HL-60 (cell line): ENCODE measurements at regions not wholly inside any gene's neighbourhood (a gene's known extent, or its start where the extent isn't known, plus 50 kb on each side); places are given as distances from the start of the nearest gene placed in this dataset.

Experiments
- GABPA ChIP-seq: IDR thresholded peaks from 2 replicates; pipeline ENCODE4 v1.6.1; 2012; ENCODE audit warnings: low read depth
- TF ChIP-seq, protein P1 (sequence below): IDR thresholded peaks from one replicate; pipeline ENCODE4 v1.5.1; 2011; ENCODE audit warnings: low read length, control low read depth, inconsistent platforms; ENCODE audit not compliant: insufficient read depth
- TF ChIP-seq, protein P2 (sequence below): IDR thresholded peaks from 2 replicates; pipeline ENCODE4 v1.6.1; 2012; ENCODE audit warnings: low read depth; ENCODE audit not compliant: insufficient replicate concordance

DNA sequence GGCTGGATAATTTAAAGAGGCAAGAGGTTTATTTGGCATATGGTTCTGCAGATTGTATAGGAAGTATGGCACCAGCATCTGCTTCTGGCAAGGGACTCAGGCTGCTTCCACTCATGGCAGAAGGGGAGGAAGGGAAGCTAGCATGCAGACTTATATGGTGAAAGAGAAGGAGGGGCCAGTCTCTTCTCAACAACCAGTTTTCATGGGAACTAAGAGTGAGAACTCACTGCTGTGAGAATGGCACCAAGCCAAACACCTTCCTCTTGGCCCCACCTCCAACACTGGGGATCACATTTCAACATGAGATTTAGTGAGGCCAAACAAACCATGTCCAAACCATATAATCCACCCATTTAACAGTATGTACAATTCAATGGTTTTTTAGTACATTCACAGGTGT lies 113.3 kb upstream of the SHB start:
- TF ChIP-seq, protein P1, sequence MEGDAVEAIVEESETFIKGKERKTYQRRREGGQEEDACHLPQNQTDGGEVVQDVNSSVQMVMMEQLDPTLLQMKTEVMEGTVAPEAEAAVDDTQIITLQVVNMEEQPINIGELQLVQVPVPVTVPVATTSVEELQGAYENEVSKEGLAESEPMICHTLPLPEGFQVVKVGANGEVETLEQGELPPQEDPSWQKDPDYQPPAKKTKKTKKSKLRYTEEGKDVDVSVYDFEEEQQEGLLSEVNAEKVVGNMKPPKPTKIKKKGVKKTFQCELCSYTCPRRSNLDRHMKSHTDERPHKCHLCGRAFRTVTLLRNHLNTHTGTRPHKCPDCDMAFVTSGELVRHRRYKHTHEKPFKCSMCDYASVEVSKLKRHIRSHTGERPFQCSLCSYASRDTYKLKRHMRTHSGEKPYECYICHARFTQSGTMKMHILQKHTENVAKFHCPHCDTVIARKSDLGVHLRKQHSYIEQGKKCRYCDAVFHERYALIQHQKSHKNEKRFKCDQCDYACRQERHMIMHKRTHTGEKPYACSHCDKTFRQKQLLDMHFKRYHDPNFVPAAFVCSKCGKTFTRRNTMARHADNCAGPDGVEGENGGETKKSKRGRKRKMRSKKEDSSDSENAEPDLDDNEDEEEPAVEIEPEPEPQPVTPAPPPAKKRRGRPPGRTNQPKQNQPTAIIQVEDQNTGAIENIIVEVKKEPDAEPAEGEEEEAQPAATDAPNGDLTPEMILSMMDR = no peak
- TF ChIP-seq, protein P2, sequence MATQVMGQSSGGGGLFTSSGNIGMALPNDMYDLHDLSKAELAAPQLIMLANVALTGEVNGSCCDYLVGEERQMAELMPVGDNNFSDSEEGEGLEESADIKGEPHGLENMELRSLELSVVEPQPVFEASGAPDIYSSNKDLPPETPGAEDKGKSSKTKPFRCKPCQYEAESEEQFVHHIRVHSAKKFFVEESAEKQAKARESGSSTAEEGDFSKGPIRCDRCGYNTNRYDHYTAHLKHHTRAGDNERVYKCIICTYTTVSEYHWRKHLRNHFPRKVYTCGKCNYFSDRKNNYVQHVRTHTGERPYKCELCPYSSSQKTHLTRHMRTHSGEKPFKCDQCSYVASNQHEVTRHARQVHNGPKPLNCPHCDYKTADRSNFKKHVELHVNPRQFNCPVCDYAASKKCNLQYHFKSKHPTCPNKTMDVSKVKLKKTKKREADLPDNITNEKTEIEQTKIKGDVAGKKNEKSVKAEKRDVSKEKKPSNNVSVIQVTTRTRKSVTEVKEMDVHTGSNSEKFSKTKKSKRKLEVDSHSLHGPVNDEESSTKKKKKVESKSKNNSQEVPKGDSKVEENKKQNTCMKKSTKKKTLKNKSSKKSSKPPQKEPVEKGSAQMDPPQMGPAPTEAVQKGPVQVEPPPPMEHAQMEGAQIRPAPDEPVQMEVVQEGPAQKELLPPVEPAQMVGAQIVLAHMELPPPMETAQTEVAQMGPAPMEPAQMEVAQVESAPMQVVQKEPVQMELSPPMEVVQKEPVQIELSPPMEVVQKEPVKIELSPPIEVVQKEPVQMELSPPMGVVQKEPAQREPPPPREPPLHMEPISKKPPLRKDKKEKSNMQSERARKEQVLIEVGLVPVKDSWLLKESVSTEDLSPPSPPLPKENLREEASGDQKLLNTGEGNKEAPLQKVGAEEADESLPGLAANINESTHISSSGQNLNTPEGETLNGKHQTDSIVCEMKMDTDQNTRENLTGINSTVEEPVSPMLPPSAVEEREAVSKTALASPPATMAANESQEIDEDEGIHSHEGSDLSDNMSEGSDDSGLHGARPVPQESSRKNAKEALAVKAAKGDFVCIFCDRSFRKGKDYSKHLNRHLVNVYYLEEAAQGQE = no peak
- no peak for TF ChIP-seq GABPA
